CD4-positive, alpha-beta T cell treated with Interleukin-12 subunit alpha and Interleukin-12 subunit beta, for 1 hour (primary cell): ENCODE measurements at regions not wholly inside any gene's neighbourhood (a gene's known extent, or its start where the extent isn't known, plus 50 kb on each side); places are given as distances from the start of the nearest gene placed in this dataset.

Source experiments
- DNase-seq: peaks from one replicate; pipeline ENCODE4 v3.0.0-alpha.2; 2020

- DNase-seq, result no peak
Measured at GRCh38 chr4:30879855-30880598, 159.9 kb downstream of the PCDH7 start.

DNA sequence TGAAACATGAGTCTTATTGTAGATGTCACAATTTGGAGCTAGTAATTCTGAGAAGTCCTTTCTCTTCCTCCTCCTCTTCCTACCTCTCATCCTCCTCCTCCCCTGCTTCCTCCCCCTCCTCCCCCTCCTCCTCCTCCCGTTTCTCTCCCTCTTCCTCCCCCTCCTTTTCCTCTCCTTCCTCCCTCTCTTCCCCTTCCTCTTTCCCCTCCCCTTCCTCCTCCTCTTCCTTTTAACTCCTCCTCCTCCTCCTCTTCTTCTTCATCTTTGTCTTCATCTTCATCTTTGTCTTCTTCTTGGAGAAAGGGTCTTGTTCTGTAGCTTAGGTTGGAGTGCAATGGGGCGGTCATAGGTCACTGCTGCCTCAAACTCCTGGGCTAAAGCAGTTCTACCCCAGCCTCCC is 161.8 kb downstream of the PCDH7 start:
- DNase-seq, result no peak

GRCh38 chr4:30882443-30882842 is 162.3 kb downstream of the PCDH7 start:
- DNase-seq, result no peak

GRCh38 chr4:30882995-30883675 is 163.0 kb downstream of the PCDH7 start:
- no peak for DNase-seq

- DNase-seq, result no peak
Measured at GRCh38 chr4:30901461-30902451, 181.6 kb downstream of the PCDH7 start.

DNA sequence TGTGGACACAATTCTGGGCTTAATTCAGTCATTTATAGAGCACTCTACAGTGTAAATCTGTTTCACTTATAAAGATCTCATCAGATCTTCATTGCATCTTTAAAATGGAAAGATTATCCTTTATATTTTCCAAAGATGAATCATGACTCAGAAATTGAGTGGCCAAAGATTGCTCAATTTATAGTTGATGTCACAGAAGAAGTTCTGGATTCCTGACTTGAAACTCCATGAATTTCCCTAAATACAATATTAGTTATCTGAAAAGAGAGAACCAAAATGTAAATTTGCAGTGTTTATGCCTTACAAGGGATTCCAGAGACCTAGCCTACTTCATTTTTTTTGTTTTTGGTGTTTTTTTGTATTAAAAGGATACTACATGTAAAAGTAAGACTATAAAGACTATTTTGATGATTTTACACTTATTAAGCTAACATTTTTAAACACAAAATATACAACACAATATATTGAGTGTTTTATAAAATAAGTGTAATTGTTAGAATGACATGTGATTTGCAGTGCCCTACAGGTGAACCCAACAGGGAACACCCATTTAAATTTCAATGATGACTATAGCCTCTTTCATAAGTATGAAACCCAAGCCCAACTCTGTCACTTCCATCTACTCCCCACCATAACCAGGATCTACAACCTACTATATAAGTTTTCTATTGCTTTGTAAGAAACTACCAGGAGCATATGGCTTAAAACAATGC is 183.5 kb downstream of the PCDH7 start:
- no peak for DNase-seq

GRCh38 chr4:30904215-30904555 is 184.0 kb downstream of the PCDH7 start:
- no peak for DNase-seq

- DNase-seq, result no peak
Measured at GRCh38 chr4:30904588-30904987, 184.4 kb downstream of the PCDH7 start.

DNA sequence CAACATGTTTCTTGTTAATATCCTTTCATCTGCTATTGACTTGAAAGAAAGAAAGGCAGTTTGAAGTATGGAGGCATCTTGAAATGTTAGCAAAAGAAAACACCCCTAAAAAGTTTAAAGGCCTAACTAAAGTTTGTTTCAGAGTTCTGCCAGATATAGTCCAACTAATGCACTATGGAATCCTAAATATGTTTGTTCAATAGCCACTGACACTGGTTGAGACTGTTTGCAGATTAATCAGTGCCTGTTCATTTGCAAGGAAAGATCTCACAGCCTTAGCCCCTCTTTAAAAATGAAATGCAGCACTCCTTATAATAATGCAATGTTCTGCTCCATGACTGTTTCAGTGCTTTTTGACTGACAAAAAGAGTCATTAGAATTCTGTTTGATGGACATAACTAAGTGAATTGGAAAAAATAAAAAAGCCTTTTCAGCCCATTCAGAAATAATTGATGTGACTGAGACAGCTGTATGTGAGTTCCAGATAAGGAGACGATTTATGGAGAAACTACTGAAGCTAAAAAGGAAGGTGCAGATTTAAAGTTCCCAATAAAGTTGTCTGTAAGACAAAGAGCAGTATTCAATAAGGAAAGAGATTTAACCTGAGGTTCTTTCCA is 192.0 kb downstream of the PCDH7 start:
- no peak for DNase-seq

- DNase-seq, result no peak
Measured at GRCh38 chr4:30916337-30917274, 196.4 kb downstream of the PCDH7 start.

DNA sequence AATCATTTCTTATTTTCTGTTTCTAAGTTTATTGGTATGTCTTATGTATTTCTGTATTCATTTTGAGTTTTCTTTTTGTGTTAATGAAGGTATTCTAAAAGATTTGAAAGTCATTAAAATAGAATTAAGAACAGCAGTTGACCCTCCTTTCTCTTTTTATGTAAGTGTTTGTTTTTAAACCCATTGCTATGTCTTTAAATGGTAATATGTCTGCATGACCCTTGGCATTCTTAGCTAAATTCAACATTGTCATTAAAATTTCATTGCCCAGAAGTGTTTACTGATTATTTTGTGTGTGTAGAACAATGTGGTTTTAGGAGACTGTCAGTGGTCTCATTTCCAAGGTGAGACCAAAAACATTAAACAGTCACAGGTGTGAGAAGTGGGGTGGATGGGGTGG is 197.8 kb downstream of the PCDH7 start:
- DNase-seq, result no peak

GRCh38 chr4:30919458-30919857 is 199.3 kb downstream of the PCDH7 start:
- DNase-seq, result no peak

- DNase-seq, result no peak
Measured at GRCh38 chr4:30920043-30920442, 199.9 kb downstream of the PCDH7 start.

DNA sequence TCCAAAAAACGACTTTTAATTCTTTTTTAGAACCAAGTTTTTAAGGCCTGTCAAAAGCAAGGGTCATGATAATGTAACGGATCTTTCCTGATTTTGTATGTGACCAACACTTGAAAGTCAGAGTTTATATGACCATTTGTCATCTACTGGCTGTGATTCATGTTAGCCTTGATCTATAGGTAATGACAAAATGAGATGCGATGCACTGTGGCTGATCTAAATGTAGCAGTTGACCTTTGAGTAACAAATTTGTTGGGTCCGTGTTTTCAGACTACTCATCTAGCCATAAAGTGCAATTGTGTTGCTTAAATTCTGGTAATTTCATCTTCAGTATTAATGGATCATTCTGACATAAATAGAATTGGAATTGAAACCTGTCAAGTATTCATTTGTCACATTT is 202.5 kb downstream of the PCDH7 start:
- DNase-seq, result no peak

GRCh38 chr4:30924495-30924894 is 204.3 kb downstream of the PCDH7 start:
- DNase-seq, result no peak

- no peak for DNase-seq
Measured at GRCh38 chr4:30929649-30930048, 209.5 kb downstream of the PCDH7 start.

- DNase-seq, result no peak
Measured at GRCh38 chr4:30930276-30930675, 210.1 kb downstream of the PCDH7 start.

DNA sequence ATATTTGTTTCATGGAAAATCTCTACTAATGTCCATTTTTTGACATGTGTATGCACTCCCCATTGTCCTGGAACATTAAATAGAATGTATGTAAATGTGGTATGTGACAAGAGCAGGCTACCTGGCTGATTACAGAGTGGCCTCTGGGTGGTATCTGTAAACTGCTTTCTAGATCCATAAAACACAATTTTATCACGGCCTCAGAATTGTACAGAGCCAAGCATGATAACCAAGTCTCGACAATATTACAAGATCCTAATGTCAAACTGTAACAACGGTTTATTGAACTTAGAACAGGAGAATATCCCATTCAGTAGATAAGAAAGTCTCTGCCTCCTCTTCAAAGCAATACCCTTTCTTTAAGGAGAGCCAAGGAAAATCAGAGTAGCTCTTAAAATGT is 212.4 kb downstream of the PCDH7 start:
- DNase-seq, result no peak

DNA sequence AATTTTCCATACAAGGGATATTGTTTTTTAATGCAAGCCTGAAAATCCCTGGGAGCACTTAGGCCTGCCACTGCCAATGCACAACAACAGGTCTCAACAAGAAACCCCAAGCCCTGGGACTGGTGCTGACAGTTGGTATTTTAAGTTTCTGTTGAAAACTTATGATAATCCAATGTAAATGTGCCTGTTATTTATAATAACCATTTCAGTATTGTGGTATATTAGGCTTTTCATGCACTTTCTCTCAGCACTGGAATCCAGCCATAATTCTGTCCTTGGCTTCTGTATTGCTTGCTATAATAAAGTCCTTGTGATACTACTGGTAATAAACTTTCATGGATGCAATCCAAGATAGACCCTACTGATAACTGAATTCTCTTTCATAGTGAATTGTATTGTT is 218.9 kb downstream of the PCDH7 start:
- no peak for DNase-seq

DNA sequence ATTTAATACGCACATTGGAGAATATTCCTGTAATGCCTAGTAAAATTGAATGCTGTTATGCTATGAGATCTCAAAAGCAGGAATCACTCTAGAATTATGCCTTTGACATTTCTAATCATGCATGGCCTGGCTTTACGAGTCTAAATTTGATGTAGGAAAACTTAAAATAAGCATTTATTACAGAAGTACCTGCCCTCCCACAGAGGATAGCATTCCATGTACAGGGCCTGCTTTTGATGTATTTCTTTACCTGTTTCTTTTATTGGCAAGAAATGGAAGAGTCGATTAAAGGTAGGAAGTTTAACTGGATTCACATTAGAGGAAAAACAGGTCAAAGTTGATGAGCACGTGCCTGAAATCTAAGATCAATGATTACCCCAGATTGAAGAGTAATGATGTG is 219.5 kb downstream of the PCDH7 start:
- no peak for DNase-seq

DNA sequence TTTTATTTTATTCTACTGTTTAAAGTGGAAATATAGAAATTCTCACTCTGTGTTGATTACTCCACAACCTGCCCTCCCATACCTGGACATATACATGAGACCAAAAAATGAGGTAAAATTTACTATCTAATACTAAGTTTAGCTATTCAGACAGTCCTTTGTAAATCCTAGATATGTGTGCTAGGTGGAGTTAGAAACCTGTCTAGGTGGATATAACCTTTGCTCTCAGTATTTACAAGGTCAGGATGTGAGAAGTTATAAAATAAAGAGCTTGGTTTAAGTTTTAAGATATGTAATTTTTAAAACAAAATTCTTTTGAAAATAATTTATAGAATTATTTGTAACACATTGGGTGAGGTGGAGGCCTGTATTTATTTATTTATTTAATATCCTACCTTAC is 221.5 kb downstream of the PCDH7 start:
- DNase-seq, result no peak
